SU-DHL-6 (cell line): ENCODE measurements at regions not wholly inside any gene's neighbourhood (a gene's known extent, or its start where the extent isn't known, plus 50 kb on each side); places are given as distances from the start of the nearest gene placed in this dataset.

Experiments used
- EZH2phosphoT487 ChIP-seq: fragments of 200-600 bp; sonication (generic), shearing (Covaris generic); conservative IDR thresholded peaks from 2 replicates; pipeline ENCODE4 v1.6.1; 2018; ENCODE audit warnings: mild to moderate bottlenecking, antibody characterized with exemption, low read length, moderate library complexity, mixed read lengths
- TF ChIP-seq, protein P1 (sequence below): fragments of 200-600 bp; sonication (generic); IDR thresholded peaks from one replicate; pipeline ENCODE4 v1.5.1; 2017; ENCODE audit warnings: antibody characterized with exemption, mild to moderate bottlenecking, low read length, moderate library complexity; ENCODE audit not compliant: insufficient read depth, poor library complexity, severe bottlenecking

DNA sequence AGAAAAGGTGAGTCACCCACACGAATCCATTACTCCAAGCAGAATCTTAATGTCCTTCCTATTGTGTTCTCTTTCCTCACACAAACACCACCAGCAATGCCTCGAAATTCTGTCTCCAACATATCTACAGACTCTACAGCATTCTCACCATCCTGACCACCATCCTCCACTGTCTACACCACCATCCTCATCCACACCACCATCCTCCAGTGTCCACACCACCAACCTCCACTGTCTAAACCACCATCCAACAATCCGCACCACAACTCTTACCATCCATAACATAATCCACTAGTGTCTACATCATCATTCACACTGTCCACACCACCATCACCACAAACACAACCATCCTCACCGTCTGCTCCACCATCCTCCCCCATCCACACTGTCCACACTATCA lies 121.6 kb upstream of the ALKAL2 start:
- TF ChIP-seq, protein P1, sequence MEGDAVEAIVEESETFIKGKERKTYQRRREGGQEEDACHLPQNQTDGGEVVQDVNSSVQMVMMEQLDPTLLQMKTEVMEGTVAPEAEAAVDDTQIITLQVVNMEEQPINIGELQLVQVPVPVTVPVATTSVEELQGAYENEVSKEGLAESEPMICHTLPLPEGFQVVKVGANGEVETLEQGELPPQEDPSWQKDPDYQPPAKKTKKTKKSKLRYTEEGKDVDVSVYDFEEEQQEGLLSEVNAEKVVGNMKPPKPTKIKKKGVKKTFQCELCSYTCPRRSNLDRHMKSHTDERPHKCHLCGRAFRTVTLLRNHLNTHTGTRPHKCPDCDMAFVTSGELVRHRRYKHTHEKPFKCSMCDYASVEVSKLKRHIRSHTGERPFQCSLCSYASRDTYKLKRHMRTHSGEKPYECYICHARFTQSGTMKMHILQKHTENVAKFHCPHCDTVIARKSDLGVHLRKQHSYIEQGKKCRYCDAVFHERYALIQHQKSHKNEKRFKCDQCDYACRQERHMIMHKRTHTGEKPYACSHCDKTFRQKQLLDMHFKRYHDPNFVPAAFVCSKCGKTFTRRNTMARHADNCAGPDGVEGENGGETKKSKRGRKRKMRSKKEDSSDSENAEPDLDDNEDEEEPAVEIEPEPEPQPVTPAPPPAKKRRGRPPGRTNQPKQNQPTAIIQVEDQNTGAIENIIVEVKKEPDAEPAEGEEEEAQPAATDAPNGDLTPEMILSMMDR, result no peak
- TF ChIP-seq EZH2phosphoT487, result no peak
